ENCODE measurements at regions not wholly inside any gene's neighbourhood (a gene's known extent, or its start where the extent isn't known, plus 50 kb on each side); places are given as distances from the start of the nearest gene placed in this dataset.

DNA sequence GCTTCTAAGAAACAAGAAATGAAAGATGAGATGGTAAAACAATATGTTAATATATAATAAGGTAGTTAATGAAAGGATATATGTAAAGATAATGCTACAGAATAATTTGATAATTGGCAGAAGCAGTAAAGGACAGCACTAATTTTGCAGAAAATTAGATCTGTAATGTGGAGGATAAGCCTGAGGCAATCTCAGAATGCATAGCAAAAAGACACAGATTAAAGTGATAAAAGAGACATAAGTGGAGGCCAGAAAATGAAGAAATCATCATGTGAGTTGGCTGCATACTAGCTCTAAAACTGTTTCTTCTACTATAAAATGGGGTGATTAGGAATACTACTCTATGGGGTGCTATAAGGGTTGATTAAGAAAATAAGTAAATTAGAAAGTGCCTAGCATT lies 225.9 kb downstream of the SEC61B start:
- Histone ChIP-seq H3K9me3 (ENCODE audit: control insufficient read depth in 1 of 2, insufficient read depth in 1 of 2, low read length in 2 of 2) (no peaks in the 10 kb centered on the region), H3K4me1 (ENCODE audit: insufficient read depth, low read length) (no peaks in the 10 kb centered on the region), H3K27me3 (ENCODE audit: control insufficient read depth in 1 of 2, insufficient read depth in 2 of 2, low read length in 2 of 2) (peaks cover 0 to 3% of the 10 kb centered on the region in 2 experiments), H3K27ac (ENCODE audit: low read depth in 1 of 2, low read length in 2 of 2) (no peak overlapping the region), H3K4me3 (ENCODE audit: low read length) (no peak overlapping the region), H3K36me3 (ENCODE audit: insufficient read depth, low read length) (no peaks in the 10 kb centered on the region)
- Mint-ChIP-seq H3K36me3 (ENCODE audit: low read depth) (no peaks in the 10 kb centered on the region), H3K4me3 (no peak overlapping the region), H3K9me3 (no peaks in the 10 kb centered on the region), H3K27ac (no peak overlapping the region), H3K4me1 (ENCODE audit: low read depth) (no peaks in the 10 kb centered on the region), H3K27me3 (peaks cover 12% of the 10 kb centered on the region)
- no peak for DNase-seq
- TF ChIP-seq CTCF (IDR thresholded peaks at IDR 0.05): no peak
- no peak for ATAC-seq (ENCODE audit: poor library complexity)
- CTCF ChIA-PET: no interaction called here
- POLR2A ChIA-PET: interaction anchor here (0.7 kb wide), 1 partner anchor 188 kb away, joined by 3 read pairs; no protein-coding TSS in a partner anchor
- intact Hi-C loops (cut with DNase I, micrococcal nuclease): no loop called here

DNA sequence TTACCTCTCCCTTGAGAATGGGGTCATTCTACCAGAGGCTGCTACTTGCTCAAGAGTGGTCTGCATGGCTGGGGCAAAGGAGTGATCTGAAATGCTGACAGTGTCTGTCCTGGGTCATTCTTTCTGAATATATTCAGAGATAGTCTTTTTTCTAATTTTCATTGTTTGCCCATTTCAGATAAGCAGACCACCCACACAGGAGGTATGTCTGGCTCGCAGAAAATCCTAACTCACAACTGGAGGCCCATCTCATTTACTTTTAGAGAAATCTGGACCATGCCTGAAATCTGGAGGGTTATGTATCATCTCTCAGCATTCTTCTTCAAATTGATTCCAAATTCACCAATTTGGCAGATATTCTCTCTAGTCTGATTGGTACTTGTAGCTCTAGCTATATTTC lies 227.6 kb downstream of the SEC61B start:
- no peak overlapping the region for H3K4me3 ChIP-seq (ENCODE audit: low read length)
- Mint-ChIP-seq H3K4me3 (no peak overlapping the region), H3K27me3 (peaks cover 18% of the 10 kb centered on the region), H3K4me1 (ENCODE audit: low read depth) (no peaks in the 10 kb centered on the region), H3K36me3 (ENCODE audit: low read depth) (no peaks in the 10 kb centered on the region), H3K9me3 (no peaks in the 10 kb centered on the region), H3K27ac (no peak overlapping the region)
- no peaks in the 10 kb centered on the region for H3K36me3 ChIP-seq (ENCODE audit: insufficient read depth, low read length)
- POLR2A ChIA-PET: no interaction called here
- CTCF ChIA-PET: no interaction called here
- ATAC-seq (ENCODE audit: poor library complexity) (no peak), DNase-seq (no peak)
- intact Hi-C loops (cut with DNase I, micrococcal nuclease): no loop called here
- peaks cover 5 to 13% of the 10 kb centered on the region in 2 experiments for H3K27me3 ChIP-seq (ENCODE audit: control insufficient read depth in 1 of 2, insufficient read depth in 2 of 2, low read length in 2 of 2)
- H3K4me1 ChIP-seq (ENCODE audit: insufficient read depth, low read length): no peaks in the 10 kb centered on the region
- no peaks in the 10 kb centered on the region for H3K9me3 ChIP-seq (ENCODE audit: control insufficient read depth in 1 of 2, insufficient read depth in 1 of 2, low read length in 2 of 2)
- TF ChIP-seq CTCF (IDR thresholded peaks at IDR 0.05): no peak
- H3K27ac ChIP-seq (ENCODE audit: low read depth in 1 of 2, low read length in 2 of 2): no peak overlapping the region

DNA sequence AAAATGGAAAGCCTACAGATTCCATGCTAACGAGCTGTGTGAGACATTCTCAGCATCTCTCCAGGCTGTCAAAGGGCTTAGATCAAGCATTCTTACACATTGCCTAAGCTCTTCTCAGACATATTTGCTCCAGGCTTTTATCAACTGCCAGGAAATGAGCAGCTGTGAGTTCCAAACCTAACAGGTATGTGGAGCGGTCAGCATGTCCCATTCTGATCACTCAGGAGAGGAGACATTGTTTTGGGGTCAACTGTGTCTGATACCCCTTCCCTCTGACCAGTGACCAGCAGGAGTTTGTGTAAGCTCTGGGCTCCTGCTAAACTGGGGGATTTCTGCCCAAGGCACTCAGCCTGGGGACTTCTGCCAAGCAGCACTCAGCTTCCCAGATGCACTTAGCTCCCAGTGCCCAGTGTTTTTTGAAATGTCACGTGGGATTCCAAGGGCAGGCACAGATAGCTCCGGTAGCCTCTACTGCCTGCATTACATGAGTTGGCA lies 229.1 kb downstream of the SEC61B start:
- Mint-ChIP-seq H3K27me3 (peaks cover 19% of the 10 kb centered on the region), H3K27ac (no peak overlapping the region), H3K4me3 (no peak overlapping the region), H3K4me1 (ENCODE audit: low read depth) (no peaks in the 10 kb centered on the region), H3K36me3 (ENCODE audit: low read depth) (no peaks in the 10 kb centered on the region), H3K9me3 (no peaks in the 10 kb centered on the region)
- TF ChIP-seq CTCF (IDR thresholded peaks at IDR 0.05): no peak
- Histone ChIP-seq H3K4me1 (ENCODE audit: insufficient read depth, low read length) (no peaks in the 10 kb centered on the region), H3K27me3 (ENCODE audit: control insufficient read depth in 1 of 2, insufficient read depth in 2 of 2, low read length in 2 of 2) (peaks cover 5 to 13% of the 10 kb centered on the region in 2 experiments), H3K4me3 (ENCODE audit: low read length) (no peak overlapping the region), H3K9me3 (ENCODE audit: control insufficient read depth in 1 of 2, insufficient read depth in 1 of 2, low read length in 2 of 2) (no peaks in the 10 kb centered on the region), H3K36me3 (ENCODE audit: insufficient read depth, low read length) (no peaks in the 10 kb centered on the region), H3K27ac (ENCODE audit: low read depth in 1 of 2, low read length in 2 of 2) (no peak overlapping the region)
- intact Hi-C loops (cut with DNase I, micrococcal nuclease): no loop called here
- DNase-seq (no peak), ATAC-seq (ENCODE audit: poor library complexity) (no peak)
- CTCF ChIA-PET: no interaction called here
- POLR2A ChIA-PET: no interaction called here

Measured in CD4-positive, alpha-beta T cell (primary cell).